DOHH2 (cell line): ENCODE measurements at regions not wholly inside any gene's neighbourhood (a gene's known extent, or its start where the extent isn't known, plus 50 kb on each side); places are given as distances from the start of the nearest gene placed in this dataset.

Experiments used
- H3F3A ChIP-seq: fragments of 200-600 bp; sonication (generic), shearing (Covaris generic); 2 replicates; pipeline ENCODE4 v1.6.0; 2016; ENCODE audit warnings: antibody characterized with exemption, mild to moderate bottlenecking; ENCODE audit not compliant: control insufficient read depth, insufficient read depth
- H3K27ac ChIP-seq: fragments of 200-600 bp; sonication (generic); 2 replicates; pipeline ENCODE4 v1.5.1; 2014; ENCODE audit warnings: low read depth, mild to moderate bottlenecking, low read length, moderate library complexity
- H3K27me3 ChIP-seq: fragments of 200-600 bp; sonication (generic); 2 replicates; pipeline ENCODE4 v1.6.1; 2014; ENCODE audit warnings: mild to moderate bottlenecking, low read length, mixed read lengths; ENCODE audit not compliant: control insufficient read depth
- H3K36me3 ChIP-seq: fragments of 200-600 bp; sonication (generic); 2 replicates; pipeline ENCODE4 v1.6.1; 2014; ENCODE audit warnings: mild to moderate bottlenecking, low read length, moderate library complexity, mixed read lengths; ENCODE audit not compliant: control insufficient read depth
- H3K4me1 ChIP-seq: fragments of 200-600 bp; sonication (generic); 2 replicates; pipeline ENCODE4 v1.6.1; 2014; ENCODE audit warnings: mild to moderate bottlenecking, low read length, mixed read lengths; ENCODE audit not compliant: control insufficient read depth
- H3K4me2 ChIP-seq: fragments of 200-600 bp; sonication (generic); 2 replicates; pipeline ENCODE4 v1.6.0; 2014; ENCODE audit warnings: mild to moderate bottlenecking, low read length, moderate library complexity
- H3K4me3 ChIP-seq: fragments of 200-600 bp; sonication (generic); 2 replicates; pipeline ENCODE4 v1.5.1; 2014; ENCODE audit warnings: mild to moderate bottlenecking, low read length, mixed read lengths
- H3K79me2 ChIP-seq: fragments of 200-600 bp; sonication (generic); 2 replicates; pipeline ENCODE4 v1.6.1; 2014; ENCODE audit warnings: mild to moderate bottlenecking, low read length, mixed read lengths; ENCODE audit not compliant: control insufficient read depth
- H3K9me2 ChIP-seq: fragments of 200-600 bp; sonication (generic); replicated peaks from 2 replicates; pipeline ENCODE4 v1.6.1; 2014; ENCODE audit warnings: mild to moderate bottlenecking, low read length, mixed read lengths; ENCODE audit not compliant: control insufficient read depth
- H3K9me3 ChIP-seq: fragments of 200-600 bp; sonication (generic); 2 replicates; pipeline ENCODE4 v1.6.1; 2014; ENCODE audit warnings: antibody characterized with exemption, low read length, mixed read lengths; ENCODE audit not compliant: control insufficient read depth, insufficient read depth
- H4K20me1 ChIP-seq: fragments of 200-600 bp; sonication (generic); 2 replicates; pipeline ENCODE4 v1.6.0; 2014; ENCODE audit warnings: low read depth, mild to moderate bottlenecking, antibody characterized with exemption, low read length, moderate library complexity; ENCODE audit not compliant: control insufficient read depth, insufficient read depth
- CTCF ChIP-seq: fragments of 200-600 bp; sonication (generic); IDR thresholded peaks from one replicate; pipeline ENCODE4 v1.5.1; 2014; ENCODE audit warnings: antibody characterized with exemption, mild to moderate bottlenecking, low read depth, low read length; ENCODE audit not compliant: poor library complexity, severe bottlenecking
- EZH2phosphoT487 ChIP-seq: fragments of 200-600 bp; sonication (generic); IDR thresholded peaks from 2 replicates; pipeline ENCODE4 v1.6.1; 2017; ENCODE audit warnings: borderline replicate concordance, mild to moderate bottlenecking, antibody characterized with exemption, low read length, moderate library complexity, mixed read lengths

- H3K27me3 ChIP-seq: peaks cover 11% of the 10 kb centered on the region
- H3K9me3 ChIP-seq: no peaks in the 10 kb centered on the region
- H3K36me3 ChIP-seq: no peaks in the 10 kb centered on the region
- H3K4me2 ChIP-seq: no peak overlapping the region
- H3K4me1 ChIP-seq: no peaks in the 10 kb centered on the region
- TF ChIP-seq CTCF (no peak), EZH2phosphoT487 (no peak)
- H4K20me1 ChIP-seq: no peaks in the 10 kb centered on the region
- no peaks in the 10 kb centered on the region for H3F3A ChIP-seq
- H3K4me3 ChIP-seq: no peak overlapping the region
- no peaks in the 10 kb centered on the region for H3K9me2 ChIP-seq
- H3K27ac ChIP-seq: no peak overlapping the region
- no peaks in the 10 kb centered on the region for H3K79me2 ChIP-seq
Measured at GRCh38 chr4:24642981-24643547, 58.7 kb upstream of the DHX15 start.

GRCh38 chr4:24643774-24644520, 59.6 kb upstream of the DHX15 start:
- H3K27me3 ChIP-seq: peaks cover 6% of the 10 kb centered on the region; the same call in 1 of the 2 replicates
- no peaks in the 10 kb centered on the region for H3K79me2 ChIP-seq
- no peaks in the 10 kb centered on the region for H3K9me2 ChIP-seq
- H3K36me3 ChIP-seq: no peaks in the 10 kb centered on the region
- TF ChIP-seq EZH2phosphoT487: no peak
- no peak for TF ChIP-seq CTCF
- H4K20me1 ChIP-seq: no peaks in the 10 kb centered on the region
- H3K4me2 ChIP-seq: no peak overlapping the region
- H3F3A ChIP-seq: no peaks in the 10 kb centered on the region
- H3K4me3 ChIP-seq: no peak overlapping the region
- H3K4me1 ChIP-seq: no peaks in the 10 kb centered on the region
- H3K9me3 ChIP-seq: no peaks in the 10 kb centered on the region
- no peak overlapping the region for H3K27ac ChIP-seq

DNA sequence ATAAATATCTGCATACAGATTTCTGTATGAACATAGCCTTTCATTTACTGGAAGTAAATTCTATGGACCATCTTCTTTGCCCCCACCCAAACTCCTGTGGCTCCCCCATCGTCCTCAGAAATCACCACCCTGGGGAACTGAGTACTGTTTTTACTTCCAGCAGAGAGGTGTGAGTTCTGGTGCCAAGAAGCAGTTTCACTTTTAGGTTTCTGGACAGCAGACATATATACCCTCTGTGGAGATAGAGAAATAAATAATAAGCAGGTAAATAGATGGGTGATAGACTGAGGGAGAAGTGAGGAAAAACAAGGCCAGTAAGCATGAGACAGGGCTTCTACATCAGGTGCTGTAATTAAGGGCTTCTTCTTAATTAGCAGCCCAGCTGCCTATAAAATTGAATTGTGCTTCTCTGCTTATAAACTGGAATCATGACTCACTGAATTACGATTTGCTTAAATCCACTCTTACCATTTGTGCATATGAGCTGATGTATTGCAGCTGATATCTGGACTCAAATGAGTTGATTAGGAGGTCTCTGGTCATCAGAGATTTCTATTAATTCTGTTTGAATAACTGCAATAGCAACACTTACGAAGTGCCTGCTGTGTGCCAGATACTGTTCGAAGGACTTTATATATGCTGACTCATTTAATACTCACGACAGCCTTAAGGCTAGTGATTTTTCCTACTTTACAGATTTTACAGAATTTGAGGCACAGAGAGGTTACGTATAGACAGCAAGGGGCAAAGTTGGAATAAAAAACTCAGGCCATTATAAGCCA, 60.8 kb upstream of the DHX15 start:
- Histone ChIP-seq H3K9me3 (no peaks in the 10 kb centered on the region), H3K79me2 (no peaks in the 10 kb centered on the region), H3F3A (no peaks in the 10 kb centered on the region), H3K4me1 (no peaks in the 10 kb centered on the region), H3K4me2 (no peak overlapping the region), H4K20me1 (no peaks in the 10 kb centered on the region), H3K9me2 (no peaks in the 10 kb centered on the region), H3K4me3 (no peak overlapping the region), H3K27ac (no peak overlapping the region), H3K27me3 (no peaks in the 10 kb centered on the region), H3K36me3 (no peaks in the 10 kb centered on the region)
- TF ChIP-seq EZH2phosphoT487 (no peak), CTCF (no peak)
